MM.1S (cell line): ENCODE measurements at regions not wholly inside any gene's neighbourhood (a gene's known extent, or its start where the extent isn't known, plus 50 kb on each side); places are given as distances from the start of the nearest gene placed in this dataset.

Experiments
- EZH2 ChIP-seq: fragments of 300-600 bp; sonication (generic); optimal IDR thresholded peaks from 2 replicates; pipeline ENCODE3; 2017; ENCODE audit warnings: low read depth, mild to moderate bottlenecking, antibody characterized with exemption, low read length, mixed read lengths
- EZH2phosphoT487 ChIP-seq: fragments of 300-600 bp; sonication (generic); IDR thresholded peaks from 2 replicates; pipeline ENCODE4 v1.6.1; 2018; ENCODE audit warnings: antibody characterized with exemption, low read length
- TF ChIP-seq, protein P1 (sequence below): fragments of 300-600 bp; sonication (generic); IDR thresholded peaks from 2 replicates; pipeline ENCODE4 v1.5.1; 2016; ENCODE audit warnings: antibody characterized with exemption, low read length, mixed read lengths

DNA sequence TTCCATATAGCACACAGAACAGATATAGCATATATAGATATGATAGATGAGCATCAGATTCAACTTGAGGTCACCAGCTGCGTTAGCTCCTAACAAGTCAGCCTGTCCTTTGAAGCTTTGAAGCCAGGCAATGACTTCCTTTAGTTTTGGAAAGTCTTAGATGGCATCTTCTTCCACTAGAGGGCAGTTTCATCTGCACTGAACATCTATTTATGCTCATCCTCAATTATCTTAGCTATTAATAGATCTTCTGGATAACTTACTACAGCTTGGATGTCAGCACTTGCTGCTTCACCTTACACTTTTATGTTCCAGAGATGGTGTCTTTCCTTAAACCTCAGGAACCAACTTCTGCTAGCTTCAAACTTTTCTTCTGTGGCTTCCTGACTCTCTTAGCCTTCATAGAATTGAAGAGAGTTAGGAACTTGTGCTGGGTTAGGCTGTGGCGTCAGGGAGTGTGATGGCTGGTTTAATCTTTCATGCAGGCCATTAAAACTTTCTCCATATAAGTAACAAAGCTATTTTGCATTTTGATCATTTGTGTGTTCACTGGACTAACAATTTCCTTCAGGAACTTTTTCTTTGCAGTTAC, 1401.4 kb downstream of the EFNA5 start:
- TF ChIP-seq, protein P1, sequence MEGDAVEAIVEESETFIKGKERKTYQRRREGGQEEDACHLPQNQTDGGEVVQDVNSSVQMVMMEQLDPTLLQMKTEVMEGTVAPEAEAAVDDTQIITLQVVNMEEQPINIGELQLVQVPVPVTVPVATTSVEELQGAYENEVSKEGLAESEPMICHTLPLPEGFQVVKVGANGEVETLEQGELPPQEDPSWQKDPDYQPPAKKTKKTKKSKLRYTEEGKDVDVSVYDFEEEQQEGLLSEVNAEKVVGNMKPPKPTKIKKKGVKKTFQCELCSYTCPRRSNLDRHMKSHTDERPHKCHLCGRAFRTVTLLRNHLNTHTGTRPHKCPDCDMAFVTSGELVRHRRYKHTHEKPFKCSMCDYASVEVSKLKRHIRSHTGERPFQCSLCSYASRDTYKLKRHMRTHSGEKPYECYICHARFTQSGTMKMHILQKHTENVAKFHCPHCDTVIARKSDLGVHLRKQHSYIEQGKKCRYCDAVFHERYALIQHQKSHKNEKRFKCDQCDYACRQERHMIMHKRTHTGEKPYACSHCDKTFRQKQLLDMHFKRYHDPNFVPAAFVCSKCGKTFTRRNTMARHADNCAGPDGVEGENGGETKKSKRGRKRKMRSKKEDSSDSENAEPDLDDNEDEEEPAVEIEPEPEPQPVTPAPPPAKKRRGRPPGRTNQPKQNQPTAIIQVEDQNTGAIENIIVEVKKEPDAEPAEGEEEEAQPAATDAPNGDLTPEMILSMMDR, result peak; percentile 48
- TF ChIP-seq EZH2 (no peak), EZH2phosphoT487 (no peak)
